ENCODE measurements at regions not wholly inside any gene's neighbourhood (a gene's known extent, or its start where the extent isn't known, plus 50 kb on each side); places are given as distances from the start of the nearest gene placed in this dataset.
"Not testable (repeated sequence)": the region's sequence is repeated elsewhere in the genome, so short reads cannot be mapped to it uniquely, and the experiment has no call there.

DNA sequence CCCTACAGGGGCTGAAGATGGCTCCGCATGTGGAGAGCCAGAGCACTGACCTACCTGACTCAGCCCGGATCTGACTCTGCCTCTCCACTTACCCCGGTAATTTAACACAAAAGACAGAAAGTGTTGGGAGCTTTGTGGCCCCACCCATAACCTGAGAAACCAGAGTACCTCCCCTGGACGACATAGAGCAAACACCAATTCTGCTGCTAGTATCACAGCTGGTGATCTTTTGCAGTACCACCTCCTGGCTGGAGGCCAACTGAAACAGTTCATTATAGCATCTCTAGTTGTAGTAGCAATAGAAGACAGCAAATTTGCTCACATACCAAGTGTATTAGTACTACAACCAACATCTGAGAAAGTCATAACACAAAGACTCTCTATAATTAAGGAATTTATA, 443.9 kb downstream of the KLHL4 start:
- DNase-seq, result no peak

GRCh38 chrX:87968118-87968517, 450.5 kb downstream of the KLHL4 start:
- DNase-seq, result no peak

DNA sequence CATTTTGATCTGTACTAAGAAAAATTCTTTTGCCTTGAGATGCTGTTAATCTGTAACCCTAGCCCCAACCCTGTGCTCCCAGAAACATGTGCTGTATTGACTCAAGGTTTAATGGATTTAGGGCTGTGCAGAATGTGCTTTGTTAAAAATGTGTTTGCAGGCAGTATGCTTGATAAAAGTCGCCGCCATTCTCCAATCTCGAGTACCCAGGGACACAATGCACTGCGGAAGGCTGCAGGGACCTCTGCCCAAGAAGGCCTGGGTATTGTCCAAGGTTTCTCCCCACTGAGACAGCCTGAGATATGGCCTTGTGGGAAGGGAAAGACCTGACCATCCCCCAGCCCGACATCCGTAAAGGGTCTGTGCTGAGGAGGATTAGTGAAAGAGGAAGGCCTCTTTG, 454.5 kb downstream of the KLHL4 start:
- DNase-seq, result not testable (repeated sequence)

DNA sequence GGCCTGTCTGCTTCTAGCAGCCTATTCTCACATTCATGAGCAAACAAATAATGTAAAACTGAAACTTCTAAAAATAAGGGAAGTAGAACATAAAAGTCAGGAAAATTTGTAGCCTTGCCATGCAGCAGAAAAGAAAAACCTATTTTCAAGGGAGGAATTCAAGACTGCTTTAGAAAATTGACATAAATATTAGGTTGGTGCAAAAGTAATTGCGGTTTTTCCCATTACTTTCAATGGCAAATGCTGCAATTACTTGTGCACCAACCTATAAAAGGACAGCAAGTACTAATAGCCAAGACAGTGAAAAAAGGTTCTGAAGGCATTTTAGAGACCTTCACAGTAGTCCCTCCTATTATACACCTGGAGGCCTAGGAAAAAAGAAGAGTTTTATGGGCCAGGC, 457.8 kb downstream of the KLHL4 start:
- no peak for DNase-seq

DNA sequence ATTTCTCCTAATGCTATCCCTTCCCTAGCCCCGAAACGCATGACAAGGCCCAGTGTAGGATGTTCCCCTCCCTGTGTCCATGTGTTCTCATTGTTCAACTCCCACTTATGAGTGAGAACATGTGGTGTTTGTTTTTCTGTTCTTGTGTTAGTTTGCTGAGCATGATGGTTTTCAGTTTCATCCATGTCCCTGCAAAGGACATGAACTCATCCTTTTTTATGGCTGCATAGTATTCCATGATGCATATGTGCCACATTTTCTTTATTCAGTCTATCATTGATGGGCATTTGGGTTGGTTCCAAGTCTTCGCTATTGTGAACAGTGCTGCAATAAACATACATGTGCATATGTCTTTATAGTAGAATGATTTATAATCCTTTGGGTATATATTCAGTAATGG, 490.3 kb downstream of the KLHL4 start:
- DNase-seq, result not testable (repeated sequence)

DNA sequence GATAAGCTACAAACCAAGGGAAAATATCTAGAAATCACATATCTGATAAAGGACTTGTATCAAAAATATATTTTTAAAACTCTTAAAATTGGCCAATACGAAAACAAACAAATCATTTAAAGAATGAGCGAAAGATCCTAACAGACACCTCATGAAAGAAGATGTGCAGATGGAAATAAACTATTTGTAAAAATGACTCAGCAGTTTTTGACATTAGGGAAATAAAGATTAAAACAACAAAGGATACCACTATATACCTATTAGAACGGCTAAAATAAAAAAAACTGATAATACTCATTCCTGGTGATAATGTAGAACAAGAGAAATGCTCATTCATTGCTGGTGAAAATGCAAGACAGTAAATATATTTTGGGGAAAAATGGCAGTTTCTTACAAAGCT, 506.4 kb downstream of the KLHL4 start:
- DNase-seq, result no peak

- no peak for DNase-seq
These were observed 554.9 kb downstream of the KLHL4 start for GRCh38 chrX:88072339-88073030.

GRCh38 chrX:88101968-88102367, 584.4 kb downstream of the KLHL4 start:
- no peak for DNase-seq

DNA sequence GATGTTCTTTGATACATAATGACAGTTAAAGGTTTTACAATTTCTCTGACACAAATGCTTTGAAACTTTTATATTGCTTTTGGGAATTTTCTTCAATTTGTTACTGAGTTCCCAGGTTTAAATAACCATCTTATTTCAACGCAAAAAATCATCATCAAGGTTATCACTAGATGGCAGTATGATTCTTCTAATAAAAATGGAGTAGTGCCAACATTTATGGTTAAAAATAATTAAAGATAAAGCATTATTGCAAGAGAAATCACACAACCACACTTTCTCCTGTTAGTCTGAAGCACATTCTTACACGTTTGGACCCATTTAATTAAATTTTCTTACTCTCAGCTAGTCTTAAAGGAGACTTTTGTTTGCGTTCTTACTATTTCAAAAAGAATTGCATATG, 611.3 kb upstream of the CPXCR1 start:
- no peak for DNase-seq

DNA sequence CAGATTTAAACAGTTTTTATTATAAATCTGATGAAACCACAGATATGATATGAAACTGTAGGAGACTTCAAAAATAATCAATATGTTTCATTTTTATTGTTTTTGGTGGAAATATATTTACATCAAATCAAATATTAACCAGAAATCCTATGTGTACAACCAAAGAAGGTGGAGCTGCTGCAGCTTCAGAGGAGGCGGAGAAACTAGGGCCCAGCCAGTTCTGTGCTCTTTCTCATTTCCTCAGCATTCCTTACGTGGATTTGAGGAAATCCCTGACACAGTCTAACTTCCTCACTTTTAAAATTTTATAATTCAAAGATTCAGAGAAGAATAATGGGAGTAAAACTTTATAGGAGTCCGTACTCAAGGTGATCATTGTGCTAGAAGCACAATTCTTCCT, 610.7 kb upstream of the CPXCR1 start:
- no peak for DNase-seq

DNA sequence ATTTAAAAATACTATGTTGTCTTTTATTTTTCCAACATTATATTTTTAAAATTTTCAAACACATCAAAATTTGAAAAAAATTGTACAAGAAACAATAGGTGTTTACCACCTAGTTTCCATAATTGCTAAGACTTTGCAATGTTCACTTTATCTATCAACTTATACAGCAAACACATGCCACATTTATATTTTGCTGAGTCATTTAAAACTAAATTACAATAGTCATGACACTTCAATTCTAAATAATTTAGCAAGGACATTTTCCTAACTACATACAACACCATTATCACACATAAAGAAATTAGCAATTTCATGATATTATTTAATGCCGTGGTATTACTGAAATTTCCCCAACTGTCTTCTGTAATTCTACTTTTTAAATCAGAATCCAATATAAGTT, 600.4 kb upstream of the CPXCR1 start:
- no peak for DNase-seq

DNA sequence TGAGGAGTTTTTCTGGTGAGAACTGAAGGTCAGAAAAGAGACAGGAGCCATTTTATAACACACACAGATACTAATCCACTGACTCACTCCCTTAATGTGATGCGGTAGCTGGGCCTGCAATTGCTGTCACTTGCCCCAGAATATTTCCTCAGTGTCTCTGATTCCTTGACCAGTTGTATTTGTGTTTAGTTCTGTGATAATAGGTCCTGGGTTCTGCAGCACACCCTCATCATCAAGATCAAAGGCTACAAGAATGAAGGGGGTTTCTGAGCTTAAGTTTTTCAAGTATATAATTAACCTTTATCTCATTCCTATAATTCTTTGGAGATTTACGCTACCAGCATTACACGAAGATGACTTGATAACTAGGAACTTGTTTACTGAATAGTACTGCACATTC, 576.5 kb upstream of the CPXCR1 start:
- no peak for DNase-seq

GRCh38 chrX:88173932-88174440, 573.0 kb upstream of the CPXCR1 start:
- not testable (repeated sequence) for DNase-seq

GRCh38 chrX:88202149-88202548, 544.9 kb upstream of the CPXCR1 start:
- no peak for DNase-seq

DNA sequence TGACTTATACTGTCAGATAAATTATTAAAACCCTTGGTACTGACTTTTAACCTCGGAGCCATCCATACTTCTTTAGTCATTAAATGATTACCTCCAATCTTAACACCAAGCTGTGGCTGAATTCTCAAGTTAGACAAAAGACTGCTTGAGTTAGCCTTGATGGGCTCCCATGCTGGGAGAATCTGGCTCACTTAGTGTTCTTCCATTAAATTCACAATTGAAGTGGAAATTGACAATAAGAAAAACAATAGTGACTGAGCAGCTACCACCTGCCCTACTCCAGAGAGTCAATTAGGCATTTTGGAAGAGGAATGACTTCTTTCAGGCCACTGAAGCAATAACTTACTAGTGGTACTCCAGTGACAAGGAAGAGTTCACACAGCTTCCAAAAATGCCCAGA, 503.0 kb upstream of the CPXCR1 start:
- DNase-seq, result no peak

GRCh38 chrX:88284844-88285243, 462.2 kb upstream of the CPXCR1 start:
- DNase-seq, result no peak

- not testable (repeated sequence) for DNase-seq
These were observed 433.1 kb upstream of the CPXCR1 start for GRCh38 chrX:88313972-88314371.

DNA sequence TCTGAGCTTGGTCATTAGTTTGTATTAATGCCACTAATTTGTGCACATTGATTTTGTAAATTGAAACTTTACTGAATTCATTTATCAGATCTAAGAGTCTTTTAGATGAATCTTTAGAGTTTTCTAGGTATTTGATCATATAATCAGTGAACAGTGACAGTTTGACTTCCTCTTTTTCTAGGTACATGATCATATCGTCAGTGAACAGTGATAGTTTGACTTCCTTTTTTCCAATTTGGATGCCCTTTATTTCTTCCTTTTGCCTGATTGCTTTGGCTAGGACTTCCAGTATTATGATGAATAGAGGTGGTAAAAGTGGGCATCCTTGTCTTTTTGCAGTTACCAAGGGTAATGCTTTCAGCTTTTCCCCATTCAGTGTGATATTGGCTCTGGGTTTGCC, 421.4 kb upstream of the CPXCR1 start:
- DNase-seq, result no peak

GRCh38 chrX:88355252-88355651, 391.8 kb upstream of the CPXCR1 start:
- no peak for DNase-seq

DNA sequence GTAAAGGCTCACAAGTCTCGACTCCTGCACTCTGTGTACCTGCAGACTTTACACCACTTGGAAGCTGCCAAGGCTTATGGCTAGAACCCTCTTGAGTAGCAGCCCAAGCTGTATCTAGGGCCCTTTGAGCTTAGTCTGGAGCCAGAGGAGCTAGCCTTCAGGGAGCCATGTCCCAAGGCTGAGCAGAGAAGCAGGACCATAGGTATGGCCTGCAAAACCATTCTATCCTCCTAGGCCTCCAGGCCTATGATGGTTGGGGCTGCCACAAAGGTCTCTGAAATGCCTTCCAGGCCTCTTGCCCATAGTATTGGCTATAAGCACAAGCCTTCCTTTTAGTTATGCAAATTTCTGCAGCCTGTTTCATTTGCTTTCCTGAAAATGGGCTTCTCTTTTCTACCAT, 380.7 kb upstream of the CPXCR1 start:
- no peak for DNase-seq

DNA sequence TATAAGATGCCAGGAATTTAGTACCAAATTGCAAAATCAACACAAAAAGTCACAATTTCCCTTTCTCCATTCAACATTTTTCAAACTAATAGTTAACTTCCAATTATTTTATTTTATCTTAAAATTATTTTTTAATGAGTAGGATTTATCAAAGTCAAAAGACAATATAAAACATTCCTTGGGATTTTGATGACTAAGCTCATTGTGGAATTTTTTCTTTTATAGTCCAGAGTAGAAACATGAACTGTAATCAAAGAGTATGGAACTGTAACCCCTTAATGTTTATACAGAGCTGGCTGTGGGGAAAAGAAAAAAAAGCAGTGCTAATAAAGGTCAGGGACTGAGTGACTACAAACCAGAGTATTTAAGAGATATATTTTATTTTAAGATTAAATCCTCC, 368.6 kb upstream of the CPXCR1 start:
- no peak for DNase-seq

DNA sequence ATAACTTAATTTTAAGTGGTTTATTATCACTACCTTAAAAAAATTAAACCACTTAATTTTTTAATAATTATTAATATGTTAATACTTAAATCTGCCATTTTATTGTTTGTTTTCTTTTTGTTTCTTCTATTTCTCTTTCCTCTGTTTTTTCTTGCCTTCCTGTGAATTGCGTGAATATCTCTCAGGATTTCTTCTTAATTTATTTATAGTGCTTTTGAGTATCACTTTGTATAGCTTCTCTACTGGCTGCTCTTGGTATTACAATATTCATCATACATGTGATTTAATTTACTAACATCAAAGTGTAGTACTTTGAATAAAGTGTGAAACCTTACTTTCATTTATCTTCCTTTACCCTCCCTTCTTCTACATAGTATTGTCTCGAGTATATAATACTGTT, 349.5 kb upstream of the CPXCR1 start:
- no peak for DNase-seq

- no peak for DNase-seq
These were observed 331.0 kb upstream of the CPXCR1 start for GRCh38 chrX:88416002-88416401.

- no peak for DNase-seq
These were observed 330.1 kb upstream of the CPXCR1 start for GRCh38 chrX:88416965-88417364.

DNA sequence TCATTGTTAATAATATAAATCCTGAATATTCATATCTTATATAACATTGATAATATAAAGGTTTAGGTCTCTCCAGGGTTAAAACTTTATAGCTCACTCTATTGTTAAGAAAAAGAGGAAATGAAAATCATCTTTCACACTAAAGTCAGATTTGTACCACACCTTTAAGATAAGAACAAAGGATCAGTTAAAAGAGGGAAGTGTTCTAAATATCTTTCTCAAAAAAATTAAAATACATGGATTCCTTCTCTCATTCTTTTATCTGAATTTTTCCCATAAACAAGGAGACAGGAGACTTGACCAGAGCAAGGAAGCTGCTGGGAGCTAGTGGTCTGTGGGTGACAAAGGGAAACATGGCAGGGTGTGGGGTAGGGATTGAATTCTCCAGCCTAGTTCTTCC, 323.0 kb upstream of the CPXCR1 start:
- no peak for DNase-seq

Measured in CD4-positive, alpha-beta T cell treated with Interleukin-15 for 1 hour (primary cell).